ENCODE measurements at regions not wholly inside any gene's neighbourhood (a gene's known extent, or its start where the extent isn't known, plus 50 kb on each side); places are given as distances from the start of the nearest gene placed in this dataset.

DNA sequence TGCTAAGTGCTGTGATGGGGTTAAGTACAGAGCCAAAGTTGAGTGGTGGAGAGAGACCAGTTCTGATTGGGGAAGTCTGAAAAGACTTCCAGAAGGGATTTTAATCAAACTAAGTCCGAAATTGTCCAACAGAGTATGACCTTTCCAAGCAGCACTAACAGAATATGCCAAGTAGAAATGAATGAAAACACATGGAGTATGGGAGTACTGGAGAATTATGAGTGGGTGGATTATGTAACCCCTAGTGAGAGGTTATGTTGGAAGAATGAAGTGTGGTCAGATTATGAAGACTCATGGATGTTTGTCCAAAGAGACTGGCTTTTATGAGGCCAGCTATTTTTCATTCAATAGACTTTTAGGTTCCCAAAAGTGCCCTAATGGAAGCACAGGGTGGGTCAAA lies 94.0 kb upstream of the PLEKHA5 start:
- Mint-ChIP-seq H3K4me1 (ENCODE audit: low read depth) (peaks cover 40% of the 10 kb centered on the region), H3K9me3 (ENCODE audit: low read depth) (peaks cover 9% of the 10 kb centered on the region), H3K36me3 (ENCODE audit: low read depth) (no peaks in the 10 kb centered on the region), H3K27me3 (ENCODE audit: low read depth) (no peaks in the 10 kb centered on the region), H3K27ac (ENCODE audit: unreplicated experiment) (no peak overlapping the region), H3K4me3 (ENCODE audit: unreplicated experiment) (no peak overlapping the region)
- TF ChIP-seq, protein P1, sequence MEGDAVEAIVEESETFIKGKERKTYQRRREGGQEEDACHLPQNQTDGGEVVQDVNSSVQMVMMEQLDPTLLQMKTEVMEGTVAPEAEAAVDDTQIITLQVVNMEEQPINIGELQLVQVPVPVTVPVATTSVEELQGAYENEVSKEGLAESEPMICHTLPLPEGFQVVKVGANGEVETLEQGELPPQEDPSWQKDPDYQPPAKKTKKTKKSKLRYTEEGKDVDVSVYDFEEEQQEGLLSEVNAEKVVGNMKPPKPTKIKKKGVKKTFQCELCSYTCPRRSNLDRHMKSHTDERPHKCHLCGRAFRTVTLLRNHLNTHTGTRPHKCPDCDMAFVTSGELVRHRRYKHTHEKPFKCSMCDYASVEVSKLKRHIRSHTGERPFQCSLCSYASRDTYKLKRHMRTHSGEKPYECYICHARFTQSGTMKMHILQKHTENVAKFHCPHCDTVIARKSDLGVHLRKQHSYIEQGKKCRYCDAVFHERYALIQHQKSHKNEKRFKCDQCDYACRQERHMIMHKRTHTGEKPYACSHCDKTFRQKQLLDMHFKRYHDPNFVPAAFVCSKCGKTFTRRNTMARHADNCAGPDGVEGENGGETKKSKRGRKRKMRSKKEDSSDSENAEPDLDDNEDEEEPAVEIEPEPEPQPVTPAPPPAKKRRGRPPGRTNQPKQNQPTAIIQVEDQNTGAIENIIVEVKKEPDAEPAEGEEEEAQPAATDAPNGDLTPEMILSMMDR (IDR thresholded peaks at IDR 0.05): no peak
- no peak for DNase-seq (ENCODE audit: low spot score)

DNA sequence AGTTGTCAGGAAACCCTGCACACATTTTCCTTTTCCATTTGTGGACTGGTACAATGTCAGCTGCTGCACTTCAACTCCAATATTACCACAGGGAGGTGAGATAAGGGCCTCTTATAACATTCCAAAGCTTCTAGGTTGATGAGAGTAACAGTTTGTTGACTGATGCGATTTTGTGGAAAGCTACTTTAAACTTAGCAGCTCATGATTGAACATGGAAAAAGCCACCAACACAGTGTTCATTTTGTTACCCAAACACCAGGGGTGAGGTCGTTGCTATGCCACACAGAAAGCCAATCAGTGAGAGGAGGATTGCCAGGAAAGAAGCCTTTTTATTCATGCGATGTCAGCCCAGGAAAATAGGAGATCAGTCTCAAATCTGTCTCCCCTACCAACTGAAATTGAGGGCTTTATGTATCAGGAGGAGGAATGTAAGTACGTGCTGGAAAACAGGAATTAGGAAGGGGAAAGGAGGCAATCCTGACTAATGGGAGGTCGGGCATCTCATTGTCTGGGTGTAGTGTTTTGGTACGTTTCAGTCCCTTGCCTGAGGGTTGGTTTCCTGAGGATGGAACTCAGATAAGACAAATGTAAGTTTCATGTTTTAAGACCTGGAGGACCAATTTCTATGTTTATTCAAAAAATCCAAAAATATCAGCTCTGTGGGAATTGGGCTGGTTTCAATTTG lies 92.7 kb upstream of the PLEKHA5 start:
- TF ChIP-seq, protein P1 (IDR thresholded peaks at IDR 0.05): no peak
- no peak for DNase-seq (ENCODE audit: low spot score)
- peaks cover 9% of the 10 kb centered on the region for H3K9me3 Mint-ChIP-seq (ENCODE audit: low read depth)
- H3K4me3 Mint-ChIP-seq (ENCODE audit: unreplicated experiment): no peak overlapping the region
- peaks cover 27% of the 10 kb centered on the region for H3K4me1 Mint-ChIP-seq (ENCODE audit: low read depth)
- no peaks in the 10 kb centered on the region for H3K27me3 Mint-ChIP-seq (ENCODE audit: low read depth)
- no peaks in the 10 kb centered on the region for H3K36me3 Mint-ChIP-seq (ENCODE audit: low read depth)
- no peak overlapping the region for H3K27ac Mint-ChIP-seq (ENCODE audit: unreplicated experiment)

DNA sequence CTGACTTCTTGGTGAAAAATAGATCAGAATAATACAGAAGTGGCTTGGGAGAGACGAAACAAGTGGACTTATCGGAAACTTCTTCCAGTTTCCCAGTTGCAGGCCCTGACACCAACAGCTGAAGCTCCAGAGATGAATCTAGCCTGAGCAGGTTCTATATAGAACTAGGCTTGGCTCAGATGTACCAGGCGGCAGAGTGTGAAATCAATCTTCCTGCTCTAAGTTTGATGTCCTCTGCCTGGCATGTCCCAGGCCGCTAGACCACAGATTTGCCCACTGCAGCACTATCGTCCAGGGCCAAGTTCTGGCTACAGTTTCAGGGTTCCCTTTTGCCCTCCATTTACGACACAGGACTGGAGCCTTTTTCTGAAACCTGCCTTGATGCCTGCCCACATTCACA lies 91.3 kb upstream of the PLEKHA5 start:
- no peak for DNase-seq (ENCODE audit: low spot score)
- H3K9me3 Mint-ChIP-seq (ENCODE audit: low read depth): peaks cover 2% of the 10 kb centered on the region
- TF ChIP-seq, protein P1 (IDR thresholded peaks at IDR 0.05): no peak
- no peaks in the 10 kb centered on the region for H3K27me3 Mint-ChIP-seq (ENCODE audit: low read depth)
- H3K4me3 Mint-ChIP-seq (ENCODE audit: unreplicated experiment): no peak overlapping the region
- peaks cover 27% of the 10 kb centered on the region for H3K4me1 Mint-ChIP-seq (ENCODE audit: low read depth)
- no peak overlapping the region for H3K27ac Mint-ChIP-seq (ENCODE audit: unreplicated experiment)
- no peaks in the 10 kb centered on the region for H3K36me3 Mint-ChIP-seq (ENCODE audit: low read depth)

DNA sequence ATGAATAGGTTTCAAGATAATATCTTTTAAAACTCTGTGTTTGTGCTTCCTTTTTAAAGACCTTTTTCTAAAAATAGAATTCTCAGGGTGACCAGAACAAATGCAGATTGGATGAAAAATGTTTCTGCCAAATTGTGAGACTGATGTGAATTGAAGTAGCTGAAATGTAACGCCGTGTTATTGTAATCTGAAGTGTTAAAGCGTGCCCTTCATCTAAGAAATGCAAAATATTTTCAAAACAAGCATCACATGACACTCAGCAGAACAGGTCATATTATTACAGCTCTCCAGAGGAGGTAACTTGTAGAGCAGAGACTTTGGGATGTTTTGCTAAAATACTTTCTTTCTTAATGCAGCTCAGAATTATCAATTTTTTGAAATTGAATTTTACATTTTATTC lies 90.0 kb upstream of the PLEKHA5 start:
- peaks cover 28% of the 10 kb centered on the region for H3K4me1 Mint-ChIP-seq (ENCODE audit: low read depth)
- no peaks in the 10 kb centered on the region for H3K36me3 Mint-ChIP-seq (ENCODE audit: low read depth)
- DNase-seq (ENCODE audit: low spot score): no peak
- H3K27me3 Mint-ChIP-seq (ENCODE audit: low read depth): no peaks in the 10 kb centered on the region
- no peak overlapping the region for H3K27ac Mint-ChIP-seq (ENCODE audit: unreplicated experiment)
- no peak overlapping the region for H3K4me3 Mint-ChIP-seq (ENCODE audit: unreplicated experiment)
- TF ChIP-seq, protein P1 (IDR thresholded peaks at IDR 0.05): no peak
- H3K9me3 Mint-ChIP-seq (ENCODE audit: low read depth): no peaks in the 10 kb centered on the region

DNA sequence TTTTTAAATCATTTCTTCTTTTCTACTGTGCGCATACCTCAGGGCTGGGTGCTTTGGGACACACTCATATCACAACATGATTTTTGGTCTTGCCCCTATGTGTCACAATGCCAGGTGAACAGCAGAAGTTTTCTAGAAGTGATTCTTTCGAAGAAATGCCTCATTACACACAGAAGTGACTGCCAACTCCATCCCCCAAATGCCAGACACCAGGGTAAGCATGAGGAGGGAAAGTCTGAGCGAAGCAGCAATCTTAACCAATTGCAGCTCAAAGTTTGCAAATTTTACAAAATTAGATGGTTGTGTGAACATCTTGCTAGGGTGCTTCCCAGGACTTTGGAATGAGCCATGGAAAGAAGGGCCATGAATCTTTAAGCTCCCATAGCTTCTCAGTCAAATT lies 87.3 kb upstream of the PLEKHA5 start:
- Mint-ChIP-seq H3K4me1 (ENCODE audit: low read depth) (peaks cover 27% of the 10 kb centered on the region), H3K36me3 (ENCODE audit: low read depth) (no peaks in the 10 kb centered on the region), H3K27me3 (ENCODE audit: low read depth) (no peaks in the 10 kb centered on the region), H3K9me3 (ENCODE audit: low read depth) (no peaks in the 10 kb centered on the region), H3K27ac (ENCODE audit: unreplicated experiment) (no peak overlapping the region), H3K4me3 (ENCODE audit: unreplicated experiment) (no peak overlapping the region)
- DNase-seq (ENCODE audit: low spot score): no peak
- TF ChIP-seq, protein P1 (IDR thresholded peaks at IDR 0.05): no peak
